ENCODE measurements at regions not wholly inside any gene's neighbourhood (a gene's known extent, or its start where the extent isn't known, plus 50 kb on each side); places are given as distances from the start of the nearest gene placed in this dataset.

GRCh38 chr13:71312923-71313322 lies 554.1 kb downstream of the DACH1 start:
- TF ChIP-seq CTCF (conservative IDR thresholded peaks at IDR 0.05; ENCODE audit: low read depth, low read length) (no peak), EZH2 (IDR thresholded peaks at IDR 0.05; ENCODE audit: low read length, unreplicated experiment) (no peak), EZH2phosphoT487 (IDR thresholded peaks at IDR 0.05; ENCODE audit: borderline replicate concordance, low read length) (no peak)
